ENCODE measurements at regions not wholly inside any gene's neighbourhood (a gene's known extent, or its start where the extent isn't known, plus 50 kb on each side); places are given as distances from the start of the nearest gene placed in this dataset.
A peak's percentile ranks its signal among the peaks of the same experiment; 100 is the strongest.
"Not testable (repeated sequence)": the region's sequence is repeated elsewhere in the genome, so short reads cannot be mapped to it uniquely, and the experiment has no call there.

GRCh38 chr2:2582998-2583545 is 252.0 kb upstream of the MYT1L start:
- DNase-seq = no peak

GRCh38 chr2:2581331-2582159 is 250.5 kb upstream of the MYT1L start:
- DNase-seq = peak in 1 of 56 donors; percentile 24

DNA sequence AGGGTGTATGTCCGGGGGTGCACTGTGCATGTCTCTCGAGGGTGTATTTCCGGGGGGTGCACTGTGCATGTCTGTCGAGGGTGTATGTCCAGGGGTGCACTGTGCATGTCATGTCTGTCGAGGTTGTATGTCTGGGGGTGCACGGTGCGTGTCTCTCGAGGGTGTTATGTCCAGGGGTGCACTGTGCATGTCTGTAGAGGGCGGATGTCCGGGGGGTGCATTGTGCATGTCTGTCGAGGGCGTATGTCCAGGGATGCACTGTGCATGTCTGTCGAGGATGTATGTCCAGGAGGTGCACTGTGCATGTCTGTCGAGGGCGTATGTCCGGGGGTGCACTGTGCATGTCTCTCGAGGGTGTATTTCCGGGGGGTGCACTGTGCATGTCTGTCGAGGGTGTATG is 249.8 kb upstream of the MYT1L start:
- not testable (repeated sequence) for DNase-seq

- DNase-seq = no peak
Measured at GRCh38 chr2:2580341-2580740, 249.3 kb upstream of the MYT1L start.

DNA sequence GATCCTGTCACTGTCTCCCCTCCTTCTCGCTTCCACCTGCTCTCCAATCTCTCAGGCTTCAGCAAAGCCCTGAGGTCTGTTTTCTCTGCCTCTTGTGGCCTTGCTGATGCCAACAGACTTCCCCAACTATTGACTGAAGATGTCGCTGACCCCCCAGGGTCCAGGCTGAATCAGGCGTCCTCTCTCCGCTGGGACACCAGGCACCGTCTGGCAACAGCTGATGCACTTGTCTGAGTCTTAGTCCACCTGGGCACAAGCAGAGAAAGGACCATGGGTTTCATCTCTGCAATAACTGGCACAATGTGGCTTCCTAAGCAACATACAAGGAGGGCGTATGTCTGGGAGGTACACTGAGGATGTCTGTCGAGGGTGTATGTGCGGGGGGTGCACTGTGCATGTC is 248.7 kb upstream of the MYT1L start:
- DNase-seq = no peak

GRCh38 chr2:2577407-2577831 is 246.3 kb upstream of the MYT1L start:
- peak in 54 of 56 donors; percentile 14 to 91 (median 79) for DNase-seq

GRCh38 chr2:2575870-2576386 is 244.9 kb upstream of the MYT1L start:
- no peak for DNase-seq

- DNase-seq = no peak
Measured at GRCh38 chr2:2575181-2575577, 244.1 kb upstream of the MYT1L start.

- no peak for DNase-seq
Measured at GRCh38 chr2:2574401-2575180, 243.5 kb upstream of the MYT1L start.

GRCh38 chr2:2573658-2574293 is 242.7 kb upstream of the MYT1L start:
- no peak for DNase-seq

DNA sequence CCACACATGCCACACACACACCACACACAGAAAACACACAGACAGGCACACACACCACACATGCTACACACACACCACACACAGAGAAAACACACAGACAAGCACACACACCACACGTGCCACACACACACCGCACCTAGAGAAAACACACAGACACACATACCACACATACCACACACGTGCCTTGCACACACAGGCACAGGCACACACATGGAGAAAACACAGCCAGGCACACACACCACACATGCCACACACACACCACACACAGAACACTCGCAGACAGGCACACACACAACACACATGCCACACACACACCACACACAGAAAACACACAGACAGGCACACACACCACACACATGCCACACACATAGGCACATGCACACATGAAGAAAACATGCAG is 242.1 kb upstream of the MYT1L start:
- DNase-seq = no peak

DNA sequence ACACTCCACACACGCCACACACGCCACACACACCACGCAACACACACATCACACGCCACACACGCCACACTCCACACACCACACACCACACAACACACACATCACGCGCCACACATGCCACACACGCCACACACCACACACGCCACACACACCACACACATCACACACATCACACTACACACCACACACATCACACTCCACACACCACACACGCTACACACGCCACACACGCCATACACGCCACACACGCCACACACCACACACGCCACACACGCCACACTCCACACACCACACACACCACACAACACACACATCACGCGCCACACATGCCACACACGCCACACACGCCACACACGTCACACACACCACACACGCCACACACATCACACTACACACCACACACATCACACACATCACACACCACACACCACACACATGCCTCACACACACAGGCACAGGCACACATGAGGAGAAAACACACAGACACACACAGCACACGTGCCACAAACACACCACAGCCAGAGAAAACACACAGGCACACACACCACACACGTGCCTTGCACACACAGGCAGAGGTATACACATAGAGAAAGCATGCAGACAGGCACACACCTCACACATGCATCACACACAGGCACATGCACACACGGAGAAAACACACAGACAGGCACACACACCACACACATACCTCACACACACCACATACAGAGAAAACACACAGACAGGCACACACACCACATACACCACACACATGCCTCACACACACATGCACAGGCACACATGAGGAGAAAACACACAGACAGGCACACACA is 241.5 kb upstream of the MYT1L start:
- DNase-seq = no peak

- no peak for DNase-seq
Measured at GRCh38 chr2:2571301-2572150, 240.5 kb upstream of the MYT1L start.

DNA sequence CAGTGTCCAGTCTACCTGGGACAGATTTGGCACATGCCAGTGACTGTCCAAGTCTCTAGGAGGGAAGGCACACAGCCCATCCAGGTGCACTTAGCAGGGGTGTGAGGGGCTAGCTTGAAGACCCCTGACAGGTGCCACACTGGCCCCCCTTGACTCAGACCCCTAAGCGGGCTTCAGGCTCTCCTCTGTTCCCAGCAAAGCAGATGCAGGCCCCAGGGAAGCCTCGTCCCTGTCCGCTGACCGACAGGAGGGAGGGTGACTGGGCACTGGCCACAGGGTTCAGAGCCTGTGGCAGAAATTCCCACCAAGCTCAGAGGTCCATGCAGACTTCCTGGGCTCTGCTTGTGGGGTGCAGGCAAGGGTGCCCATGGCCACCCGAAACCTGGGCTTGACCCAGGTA is 239.8 kb upstream of the MYT1L start:
- DNase-seq = no peak

GRCh38 chr2:2570360-2570759 is 239.3 kb upstream of the MYT1L start:
- DNase-seq = no peak

GRCh38 chr2:2569836-2570235 is 238.8 kb upstream of the MYT1L start:
- no peak for DNase-seq

DNA sequence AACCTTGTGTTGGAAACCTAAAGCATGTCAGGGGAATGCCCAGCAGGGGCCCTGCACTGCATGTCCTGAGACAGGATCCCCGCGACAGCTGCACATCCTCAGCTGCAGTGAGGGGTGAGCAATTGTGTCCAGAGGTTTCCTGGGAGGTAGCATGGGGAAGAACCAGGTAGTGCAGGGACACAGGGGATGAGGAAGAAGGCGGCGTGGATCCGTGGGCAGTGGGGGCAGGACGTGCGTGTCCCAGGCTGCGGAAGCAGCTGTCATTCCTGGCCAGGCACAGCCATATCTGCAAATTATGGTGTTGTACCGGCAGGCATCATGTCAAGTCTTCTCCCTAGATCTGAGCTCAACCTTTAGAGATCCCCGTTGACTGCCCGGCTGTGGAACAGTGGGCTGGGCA is 238.2 kb upstream of the MYT1L start:
- DNase-seq = no peak

GRCh38 chr2:2568411-2568810 is 237.3 kb upstream of the MYT1L start:
- no peak for DNase-seq

- no peak for DNase-seq
Measured at GRCh38 chr2:2567776-2568175, 236.7 kb upstream of the MYT1L start.

Data from nucleus accumbens (tissue), 56 donors.